Erythroblast (primary cell): ENCODE measurements at regions not wholly inside any gene's neighbourhood (a gene's known extent, or its start where the extent isn't known, plus 50 kb on each side); places are given as distances from the start of the nearest gene placed in this dataset.

Source experiments
- DNase-seq, 2 experiments: peaks; one replicate each; lab custom pipeline; 2025; lab: John Stamatoyannopoulos, UW
- GATA1 ChIP-seq: IDR thresholded peaks from 2 replicates; pipeline ENCODE4 v1.6.1; 2011; ENCODE audit warnings: low read depth, mild to moderate bottlenecking, control low read depth, low read length, moderate library complexity
- POLR2A ChIP-seq: IDR thresholded peaks from 2 replicates; pipeline ENCODE4 v1.6.1; 2011; ENCODE audit warnings: mild to moderate bottlenecking, low read length

DNA sequence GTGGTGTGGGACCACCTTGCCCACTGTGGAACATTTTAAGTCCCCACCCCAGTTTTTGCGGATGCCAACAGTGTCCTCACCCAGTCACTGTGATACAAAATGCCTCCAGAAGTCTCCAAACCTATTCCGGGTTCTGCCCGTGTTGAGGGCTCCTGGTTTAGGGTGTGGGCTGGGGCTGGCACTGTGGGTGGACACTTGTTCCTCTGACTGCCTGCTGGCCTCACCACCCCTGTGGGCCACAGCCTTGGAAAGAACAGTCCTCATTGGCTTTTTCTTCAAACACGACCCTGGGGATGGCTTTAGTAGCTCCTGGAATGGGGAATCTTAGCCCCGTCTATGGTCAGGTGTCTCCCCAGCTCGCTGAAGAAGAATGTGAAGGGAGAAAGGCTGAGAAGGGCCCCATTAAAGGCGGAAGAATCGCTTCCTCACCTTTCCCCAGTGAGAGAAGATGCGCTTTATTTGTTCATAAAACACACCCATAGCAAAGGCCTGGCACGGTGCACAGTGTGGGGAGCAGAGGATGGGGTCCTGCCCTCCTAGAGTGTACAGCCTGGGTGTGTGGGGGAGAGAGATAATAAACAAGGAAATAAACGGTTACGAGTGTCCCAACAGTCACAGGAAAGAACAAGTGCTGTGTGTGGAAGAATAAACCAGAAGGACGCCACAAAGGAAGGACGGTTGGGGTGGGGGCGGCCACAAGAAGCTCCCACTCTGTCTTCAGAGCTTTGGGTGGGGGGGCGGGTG lies 56.3 kb upstream of the SLC22A11 start:
- TF ChIP-seq GATA1 = no peak
- TF ChIP-seq POLR2A = no peak
- no peak for DNase-seq

DNA sequence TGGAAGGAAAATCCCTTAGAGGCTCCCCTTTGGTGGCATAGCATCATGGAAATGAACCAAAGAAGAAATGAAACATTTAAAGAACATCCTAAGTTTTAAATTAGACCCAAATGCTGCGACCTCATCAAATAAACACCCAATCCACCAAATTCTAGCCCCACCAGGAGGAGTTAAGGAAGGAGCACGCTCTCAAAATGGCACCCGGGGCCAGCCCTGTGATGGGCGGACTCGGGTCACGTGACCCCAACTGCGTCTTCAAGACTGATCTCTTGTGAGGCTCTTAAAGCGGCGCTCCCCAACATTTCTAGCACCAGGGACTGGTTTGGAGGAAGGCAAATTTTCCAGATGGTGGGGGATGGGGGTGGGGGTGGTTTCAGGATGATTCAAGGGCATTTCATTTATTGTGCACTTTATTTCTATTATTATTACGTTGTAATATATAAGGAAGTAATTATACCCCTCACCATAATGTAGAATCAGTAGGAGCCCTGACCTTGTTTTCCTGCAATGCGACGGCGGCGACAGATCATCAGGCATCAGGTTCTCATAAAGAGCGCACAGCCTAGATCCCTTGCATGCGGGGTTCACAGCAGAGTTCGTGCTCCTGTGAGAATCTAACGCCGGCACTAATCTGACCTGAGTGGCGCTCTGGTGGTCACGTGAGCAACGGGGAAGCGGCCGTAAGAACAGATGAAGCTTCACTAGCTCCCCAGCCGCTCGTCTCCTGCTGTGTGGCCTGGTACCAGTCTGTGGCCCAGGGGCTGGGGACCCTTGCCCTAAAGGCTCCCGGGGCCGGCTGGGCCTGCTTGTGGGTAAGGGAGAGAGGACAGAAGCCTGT lies 55.3 kb upstream of the SLC22A11 start:
- no peak for DNase-seq

DNA sequence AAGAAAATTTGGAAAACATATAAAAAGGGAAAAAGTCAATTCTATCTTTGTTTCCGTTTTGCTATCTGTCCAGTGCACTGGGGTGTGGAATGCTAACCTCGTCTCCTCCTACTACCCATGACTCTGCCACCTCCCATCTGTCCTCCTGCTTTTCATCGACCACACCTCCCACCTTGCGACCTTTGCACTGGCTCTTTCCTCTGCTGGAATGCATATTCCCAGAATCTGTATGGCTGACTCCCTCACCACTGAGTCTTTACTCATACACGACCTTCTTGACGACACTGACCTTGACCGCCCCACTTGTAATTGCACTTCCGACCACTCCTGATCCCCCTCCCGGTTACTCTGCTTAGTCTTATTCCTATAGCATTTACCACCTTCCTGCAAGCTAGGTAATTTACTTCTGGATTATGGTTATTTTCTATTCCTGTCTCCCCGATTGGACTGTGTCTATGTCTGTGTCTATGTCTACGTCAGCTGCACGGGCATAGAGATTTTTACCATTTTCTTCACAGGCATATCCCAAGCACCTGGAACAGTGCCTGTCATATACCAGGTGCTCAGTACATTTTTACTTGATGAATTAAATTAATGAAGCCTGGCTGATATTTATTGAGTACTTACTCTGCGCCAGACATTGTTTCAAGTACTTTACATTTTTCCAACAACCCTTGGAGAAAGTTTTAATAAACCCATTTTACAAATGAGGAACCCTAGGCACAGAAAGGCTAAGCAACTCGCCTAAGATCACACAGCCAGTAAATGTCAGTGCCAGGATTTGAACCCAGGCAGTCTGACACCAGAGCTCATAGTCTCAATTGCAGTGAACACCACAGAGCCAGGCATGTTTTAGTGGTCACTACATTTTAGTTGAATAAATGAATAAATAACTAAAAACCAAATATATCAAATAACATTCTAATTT lies 54.0 kb upstream of the SLC22A11 start:
- DNase-seq = no peak
- TF ChIP-seq POLR2A (no peak), GATA1 (no peak)

More for the DNA sequence above, 55.3 kb upstream of the SLC22A11 start:
- no peak for TF ChIP-seq GATA1
- TF ChIP-seq POLR2A = no peak

DNA sequence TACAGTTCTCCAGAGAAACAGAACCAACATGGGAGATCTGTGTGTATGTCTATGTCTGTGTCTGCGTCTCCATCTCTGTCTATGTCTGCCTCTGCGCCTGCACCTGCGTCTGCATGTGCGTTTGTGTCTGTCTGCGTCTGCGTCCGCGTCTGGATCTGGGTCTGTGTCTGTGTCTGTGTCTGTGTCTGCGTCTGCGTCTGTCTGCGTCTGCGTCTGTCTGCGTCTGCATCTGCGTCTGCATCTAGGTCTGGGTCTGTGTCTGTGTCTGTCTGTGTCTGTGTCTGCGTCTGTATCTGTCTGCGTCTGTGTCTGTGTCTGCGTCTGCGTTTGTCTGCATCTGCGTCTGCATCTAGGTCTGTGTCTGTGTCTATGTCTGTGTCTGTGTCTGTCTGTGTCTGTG lies 53.1 kb upstream of the SLC22A11 start:
- no peak for TF ChIP-seq GATA1
- no peak for TF ChIP-seq POLR2A
- no peak for DNase-seq

DNA sequence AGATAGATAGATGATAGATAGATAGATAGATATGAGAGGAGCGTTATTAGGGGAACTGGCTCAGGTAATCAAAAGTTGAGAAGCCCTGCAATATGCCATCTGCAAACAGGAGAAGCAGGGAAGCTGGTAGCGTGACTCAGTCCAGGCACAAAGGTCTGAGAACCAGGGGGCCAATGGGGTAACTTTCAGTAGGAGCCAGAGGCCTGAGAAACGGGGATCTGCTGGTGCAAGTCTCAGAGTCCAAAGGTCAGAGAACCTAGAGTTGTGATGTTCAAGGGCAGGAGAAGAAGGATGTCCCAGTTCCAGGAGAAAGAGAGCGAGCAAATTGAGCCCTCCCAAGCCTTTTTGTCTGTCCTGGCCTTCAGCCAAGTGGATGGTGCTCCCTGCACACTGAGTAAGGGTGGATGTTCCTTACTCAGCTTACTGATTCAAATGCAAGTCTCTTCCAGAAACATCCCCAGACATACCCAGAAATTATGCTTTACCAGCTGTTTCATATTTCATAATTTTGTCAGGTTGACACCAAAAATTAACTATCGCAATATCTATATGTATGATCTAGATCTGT lies 52.5 kb upstream of the SLC22A11 start:
- no peak for DNase-seq
- TF ChIP-seq GATA1 (no peak), POLR2A (no peak)

DNA sequence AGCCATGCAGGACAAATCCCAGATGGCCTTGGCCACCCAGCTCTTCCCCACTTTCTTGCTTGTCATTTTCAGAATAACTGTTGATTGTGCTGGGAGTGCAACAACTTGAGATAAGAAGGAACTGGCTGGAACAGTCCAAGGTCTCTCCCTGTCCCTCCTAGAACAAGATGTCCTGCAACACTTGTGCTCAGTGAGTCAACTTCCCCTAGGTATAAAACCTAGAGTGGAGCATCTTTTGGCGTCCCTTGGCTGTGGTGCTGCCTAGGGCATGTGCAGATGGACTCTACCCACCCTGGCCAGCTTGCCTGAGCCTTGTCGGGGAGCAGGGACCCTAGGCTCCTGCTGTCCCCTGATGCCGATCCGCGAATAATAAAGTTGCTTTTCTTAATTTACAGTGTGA lies 50.7 kb upstream of the SLC22A11 start:
- TF ChIP-seq GATA1 = no peak
- no peak for TF ChIP-seq POLR2A
- DNase-seq = no peak
